ENCODE measurements at regions not wholly inside any gene's neighbourhood (a gene's known extent, or its start where the extent isn't known, plus 50 kb on each side); places are given as distances from the start of the nearest gene placed in this dataset.

- peak; percentile 70 for DNase-seq (ENCODE audit: low read depth)
- no peak for TF ChIP-seq CTCF (IDR thresholded peaks at IDR 0.05; ENCODE audit: low read depth, low read length, missing control alignments)
These were observed 67.4 kb downstream of the KCNRG start for GRCh38 chr13:50082426-50083281.

GRCh38 chr13:50085063-50085462 is 69.8 kb downstream of the KCNRG start:
- no peak overlapping the region for H3K4me3 ChIP-seq (ENCODE audit: low read depth, low read length)
- TF ChIP-seq CTCF (IDR thresholded peaks at IDR 0.05; ENCODE audit: low read depth, low read length, missing control alignments), result peak; percentile 41
- DNase-seq (ENCODE audit: low read depth), result no peak

More at GRCh38 chr13:50082426-50083281, 67.4 kb downstream of the KCNRG start:
- peak overlapping the region; percentile 83 for H3K4me3 ChIP-seq (ENCODE audit: low read depth, low read length)

GRCh38 chr13:50089633-50090032 is 74.4 kb downstream of the KCNRG start:
- H3K4me3 ChIP-seq (ENCODE audit: low read depth, low read length), result no peak overlapping the region
- TF ChIP-seq CTCF (IDR thresholded peaks at IDR 0.05; ENCODE audit: low read depth, low read length, missing control alignments), result no peak
- DNase-seq (ENCODE audit: low read depth), result no peak

- no peak for TF ChIP-seq CTCF (IDR thresholded peaks at IDR 0.05; ENCODE audit: low read depth, low read length, missing control alignments)
These were observed 75.0 kb downstream of the KCNRG start for GRCh38 chr13:50090211-50090610.

GRCh38 chr13:50094615-50095293 is 79.5 kb downstream of the KCNRG start:
- no peak for TF ChIP-seq CTCF (IDR thresholded peaks at IDR 0.05; ENCODE audit: low read depth, low read length, missing control alignments)
- H3K4me3 ChIP-seq (ENCODE audit: low read depth, low read length), result no peak overlapping the region
- DNase-seq (ENCODE audit: low read depth), result no peak

More at GRCh38 chr13:50090211-50090610, 75.0 kb downstream of the KCNRG start:
- no peak for DNase-seq (ENCODE audit: low read depth)
- H3K4me3 ChIP-seq (ENCODE audit: low read depth, low read length), result no peak overlapping the region

GRCh38 chr13:50098693-50099092 is 83.4 kb downstream of the KCNRG start:
- no peak for TF ChIP-seq CTCF (IDR thresholded peaks at IDR 0.05; ENCODE audit: low read depth, low read length, missing control alignments)
- DNase-seq (ENCODE audit: low read depth), result no peak
- no peak overlapping the region for H3K4me3 ChIP-seq (ENCODE audit: low read depth, low read length)

All from GM12864 (cell line).